Activated gamma-delta T cell (primary cell): ENCODE measurements at regions not wholly inside any gene's neighbourhood (a gene's known extent, or its start where the extent isn't known, plus 50 kb on each side); places are given as distances from the start of the nearest gene placed in this dataset.

Experiments
- DNase-seq: peaks from one replicate; lab custom pipeline; 2025; lab: John Stamatoyannopoulos, UW

- DNase-seq, result no peak
Measured at GRCh38 chr18:73852789-73853549, 294.7 kb downstream of the FBXO15 start.

GRCh38 chr18:73850782-73851181, 296.9 kb downstream of the FBXO15 start:
- no peak for DNase-seq

GRCh38 chr18:73848656-73849055, 299.0 kb downstream of the FBXO15 start:
- no peak for DNase-seq

GRCh38 chr18:73843455-73843854, 304.2 kb downstream of the FBXO15 start:
- DNase-seq, result no peak

GRCh38 chr18:73842795-73843394, 304.7 kb downstream of the FBXO15 start:
- DNase-seq, result no peak

- no peak for DNase-seq
Measured at GRCh38 chr18:73841661-73842060, 306.0 kb downstream of the FBXO15 start.

GRCh38 chr18:73840319-73840945, 307.2 kb downstream of the FBXO15 start:
- no peak for DNase-seq

GRCh38 chr18:73839441-73839840, 308.2 kb downstream of the FBXO15 start:
- DNase-seq, result no peak

- no peak for DNase-seq
Measured at GRCh38 chr18:73838107-73838506, 309.5 kb downstream of the FBXO15 start.

GRCh38 chr18:73835656-73836364, 311.8 kb downstream of the FBXO15 start:
- DNase-seq, result no peak

- no peak for DNase-seq
Measured at GRCh38 chr18:73835039-73835438, 312.6 kb downstream of the FBXO15 start.

GRCh38 chr18:73831688-73832087, 315.9 kb downstream of the FBXO15 start:
- no peak for DNase-seq

GRCh38 chr18:73829146-73829545, 318.5 kb downstream of the FBXO15 start:
- no peak for DNase-seq

- no peak for DNase-seq
Measured at GRCh38 chr18:73827801-73828200, 319.8 kb downstream of the FBXO15 start.

- no peak for DNase-seq
Measured at GRCh38 chr18:73826098-73826497, 321.5 kb downstream of the FBXO15 start.

GRCh38 chr18:73824671-73825070, 323.0 kb downstream of the FBXO15 start:
- DNase-seq, result no peak

GRCh38 chr18:73812423-73812822, 335.2 kb downstream of the FBXO15 start:
- no peak for DNase-seq

- DNase-seq, result no peak
Measured at GRCh38 chr18:73807551-73808192, 340.0 kb downstream of the FBXO15 start.

GRCh38 chr18:73805991-73806390, 341.6 kb downstream of the FBXO15 start:
- DNase-seq, result no peak

- no peak for DNase-seq
Measured at GRCh38 chr18:73797419-73797818, 350.2 kb downstream of the FBXO15 start.

- no peak for DNase-seq
Measured at GRCh38 chr18:73793386-73793785, 354.2 kb downstream of the FBXO15 start.

GRCh38 chr18:73791081-73791480, 356.6 kb downstream of the FBXO15 start:
- no peak for DNase-seq
